ENCODE measurements at regions not wholly inside any gene's neighbourhood (a gene's known extent, or its start where the extent isn't known, plus 50 kb on each side); places are given as distances from the start of the nearest gene placed in this dataset.
"Not testable (repeated sequence)": the region's sequence is repeated elsewhere in the genome, so short reads cannot be mapped to it uniquely, and the experiment has no call there.

- CTCF ChIA-PET = no interaction called here
Observed at GRCh38 chr2:223294756-223295155, 242.8 kb downstream of the KCNE4 start.

GRCh38 chr2:223297788-223298187 lies 245.8 kb downstream of the KCNE4 start:
- ChIA-PET POLR2A (no interaction called here), CTCF (no interaction called here)
- Histone ChIP-seq H3K4me1 (no peaks in the 10 kb centered on the region), H3K36me3 (ENCODE audit: control insufficient read depth, insufficient read depth, low read length) (no peaks in the 10 kb centered on the region), H3K27me3 (replicated peaks; ENCODE audit: control insufficient read depth, insufficient read depth, low read length) (no peaks in the 10 kb centered on the region), H3K9me3 (no peaks in the 10 kb centered on the region), H3K4me3 (ENCODE audit: low read depth, low read length) (no peak overlapping the region)
- H3K27me3 Mint-ChIP-seq (ENCODE audit: insufficient read depth, unreplicated experiment) = no peaks in the 10 kb centered on the region
- intact Hi-C loops (cut with micrococcal nuclease; ENCODE audit: unreplicated experiment) = no loop called here
- H3K36me3 Mint-ChIP-seq (ENCODE audit: insufficient read depth, unreplicated experiment) = no peaks in the 10 kb centered on the region
- no peak for DNase-seq
- no peaks in the 10 kb centered on the region for H3K9me3 Mint-ChIP-seq (ENCODE audit: unreplicated experiment)
- no peak overlapping the region for H3K27ac Mint-ChIP-seq (ENCODE audit: unreplicated experiment)
- H3K4me1 Mint-ChIP-seq (ENCODE audit: low read depth, unreplicated experiment) = no peaks in the 10 kb centered on the region
- no peak for TF ChIP-seq CTCF (IDR thresholded peaks at IDR 0.05; ENCODE audit: insufficient read depth in 1 of 2, low read depth in 1 of 2, low read length in 1 of 2, severe bottlenecking in 1 of 2, unreplicated experiment in 1 of 2)
- no TSS peak for BruUV-seq (replicated peaks)
- H3K4me3 Mint-ChIP-seq (ENCODE audit: unreplicated experiment) = no peak overlapping the region

More at GRCh38 chr2:223294756-223295155, 242.8 kb downstream of the KCNE4 start:
- intact Hi-C loops (cut with micrococcal nuclease; ENCODE audit: unreplicated experiment) = no loop called here
- Histone ChIP-seq H3K36me3 (ENCODE audit: control insufficient read depth, insufficient read depth, low read length) (no peaks in the 10 kb centered on the region), H3K27me3 (replicated peaks; ENCODE audit: control insufficient read depth, insufficient read depth, low read length) (no peaks in the 10 kb centered on the region), H3K9me3 (no peaks in the 10 kb centered on the region), H3K4me1 (no peaks in the 10 kb centered on the region), H3K4me3 (ENCODE audit: low read depth, low read length) (no peak overlapping the region)
- TF ChIP-seq CTCF (IDR thresholded peaks at IDR 0.05; ENCODE audit: insufficient read depth in 1 of 2, low read depth in 1 of 2, low read length in 1 of 2, severe bottlenecking in 1 of 2, unreplicated experiment in 1 of 2) = no peak
- POLR2A ChIA-PET = no interaction called here
- Mint-ChIP-seq H3K4me3 (ENCODE audit: unreplicated experiment) (no peak overlapping the region), H3K4me1 (ENCODE audit: low read depth, unreplicated experiment) (no peaks in the 10 kb centered on the region), H3K27me3 (ENCODE audit: insufficient read depth, unreplicated experiment) (peaks cover 11% of the 10 kb centered on the region), H3K36me3 (ENCODE audit: insufficient read depth, unreplicated experiment) (no peaks in the 10 kb centered on the region), H3K27ac (ENCODE audit: unreplicated experiment) (no peak overlapping the region), H3K9me3 (ENCODE audit: unreplicated experiment) (no peaks in the 10 kb centered on the region)
- DNase-seq = no peak
- BruUV-seq (replicated peaks) = no TSS peak

- intact Hi-C loops (cut with micrococcal nuclease; ENCODE audit: unreplicated experiment); DNase-seq; H3K27me3 ChIP-seq (replicated peaks; ENCODE audit: control insufficient read depth, insufficient read depth, low read length); H3K36me3 Mint-ChIP-seq (ENCODE audit: insufficient read depth, unreplicated experiment); POLR2A ChIA-PET; H3K27me3 Mint-ChIP-seq (ENCODE audit: insufficient read depth, unreplicated experiment); H3K4me3 Mint-ChIP-seq (ENCODE audit: unreplicated experiment); H3K27ac Mint-ChIP-seq (ENCODE audit: unreplicated experiment); H3K4me1 Mint-ChIP-seq (ENCODE audit: low read depth, unreplicated experiment); H3K4me3 ChIP-seq (ENCODE audit: low read depth, low read length); BruUV-seq (replicated peaks); CTCF ChIA-PET; H3K4me1 ChIP-seq; H3K9me3 Mint-ChIP-seq (ENCODE audit: unreplicated experiment); H3K9me3 ChIP-seq; H3K36me3 ChIP-seq (ENCODE audit: control insufficient read depth, insufficient read depth, low read length): not testable (repeated sequence)
Observed at GRCh38 chr2:223298329-223298728, 246.3 kb downstream of the KCNE4 start.

GRCh38 chr2:223300326-223300725 lies 248.3 kb downstream of the KCNE4 start:
- TF ChIP-seq CTCF (IDR thresholded peaks at IDR 0.05; ENCODE audit: insufficient read depth in 1 of 2, low read depth in 1 of 2, low read length in 1 of 2, severe bottlenecking in 1 of 2, unreplicated experiment in 1 of 2) = no peak
- Histone ChIP-seq H3K9me3 (no peaks in the 10 kb centered on the region), H3K27me3 (replicated peaks; ENCODE audit: control insufficient read depth, insufficient read depth, low read length) (no peaks in the 10 kb centered on the region), H3K4me3 (ENCODE audit: low read depth, low read length) (no peak overlapping the region), H3K4me1 (no peaks in the 10 kb centered on the region), H3K36me3 (ENCODE audit: control insufficient read depth, insufficient read depth, low read length) (no peaks in the 10 kb centered on the region)
- CTCF ChIA-PET = no interaction called here
- DNase-seq = no peak
- Mint-ChIP-seq H3K27ac (ENCODE audit: unreplicated experiment) (no peak overlapping the region), H3K4me1 (ENCODE audit: low read depth, unreplicated experiment) (no peaks in the 10 kb centered on the region), H3K9me3 (ENCODE audit: unreplicated experiment) (no peaks in the 10 kb centered on the region), H3K27me3 (ENCODE audit: insufficient read depth, unreplicated experiment) (no peaks in the 10 kb centered on the region), H3K36me3 (ENCODE audit: insufficient read depth, unreplicated experiment) (no peaks in the 10 kb centered on the region), H3K4me3 (ENCODE audit: unreplicated experiment) (no peak overlapping the region)
- POLR2A ChIA-PET = no interaction called here
- no TSS peak for BruUV-seq (replicated peaks)
- intact Hi-C loops (cut with micrococcal nuclease; ENCODE audit: unreplicated experiment) = no loop called here

Measured in Caco-2 (cell line).